OCI-LY1 (cell line): ENCODE measurements at regions not wholly inside any gene's neighbourhood (a gene's known extent, or its start where the extent isn't known, plus 50 kb on each side); places are given as distances from the start of the nearest gene placed in this dataset.

Experiments
- EZH2 ChIP-seq: fragments of 200-600 bp; sonication (generic), shearing (Covaris generic); IDR thresholded peaks from 2 replicates; pipeline ENCODE4 v1.8.0; 2017; ENCODE audit warnings: borderline replicate concordance, mixed run types, mild to moderate bottlenecking, antibody characterized with exemption, low read length, moderate library complexity, mixed read lengths
- TF ChIP-seq, protein P1 (sequence below): fragments of 200-600 bp; sonication (generic), shearing (Covaris generic); IDR thresholded peaks from 2 replicates; pipeline ENCODE4 v1.5.1; 2017; ENCODE audit warnings: mild to moderate bottlenecking, antibody characterized with exemption, low read length, moderate library complexity, mixed read lengths

GRCh38 chr16:62225675-62226074 is 189.4 kb upstream of the CDH8 start:
- no peak for TF ChIP-seq EZH2
- TF ChIP-seq, protein P1, sequence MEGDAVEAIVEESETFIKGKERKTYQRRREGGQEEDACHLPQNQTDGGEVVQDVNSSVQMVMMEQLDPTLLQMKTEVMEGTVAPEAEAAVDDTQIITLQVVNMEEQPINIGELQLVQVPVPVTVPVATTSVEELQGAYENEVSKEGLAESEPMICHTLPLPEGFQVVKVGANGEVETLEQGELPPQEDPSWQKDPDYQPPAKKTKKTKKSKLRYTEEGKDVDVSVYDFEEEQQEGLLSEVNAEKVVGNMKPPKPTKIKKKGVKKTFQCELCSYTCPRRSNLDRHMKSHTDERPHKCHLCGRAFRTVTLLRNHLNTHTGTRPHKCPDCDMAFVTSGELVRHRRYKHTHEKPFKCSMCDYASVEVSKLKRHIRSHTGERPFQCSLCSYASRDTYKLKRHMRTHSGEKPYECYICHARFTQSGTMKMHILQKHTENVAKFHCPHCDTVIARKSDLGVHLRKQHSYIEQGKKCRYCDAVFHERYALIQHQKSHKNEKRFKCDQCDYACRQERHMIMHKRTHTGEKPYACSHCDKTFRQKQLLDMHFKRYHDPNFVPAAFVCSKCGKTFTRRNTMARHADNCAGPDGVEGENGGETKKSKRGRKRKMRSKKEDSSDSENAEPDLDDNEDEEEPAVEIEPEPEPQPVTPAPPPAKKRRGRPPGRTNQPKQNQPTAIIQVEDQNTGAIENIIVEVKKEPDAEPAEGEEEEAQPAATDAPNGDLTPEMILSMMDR, result peak; percentile 75
